PC-9 (cell line): ENCODE measurements at regions not wholly inside any gene's neighbourhood (a gene's known extent, or its start where the extent isn't known, plus 50 kb on each side); places are given as distances from the start of the nearest gene placed in this dataset.

ENCODE experiments used
- BruUV-seq: library from RNA; stranded (reverse); fragments of 400-500 nt; replicated peaks from 2 replicates; lab custom pipeline; 2021; lab: Mats Ljungman, UMichigan
- CTCF ChIA-PET: fragments of 300-600 bp; sonication (Branson Sonifier 250); formaldehyde crosslinking; loops from one replicate; lab custom pipeline; 2022; ENCODE audit warnings: antibody characterized with exemption; lab: Charles Lee
- POLR2A ChIA-PET: fragments of 300-600 bp; sonication (Branson Sonifier 250); formaldehyde crosslinking; loops from one replicate; lab custom pipeline; 2022; ENCODE audit warnings: antibody characterized with exemption; ENCODE audit not compliant: unreplicated experiment; lab: Charles Lee
- DNase-seq, 2 experiments: peaks; one replicate each; pipeline versions ENCODE4 v3.0.0 to v3.0.0-alpha.2; 2015 to 2022; ENCODE audit warnings: mixed read lengths in 1 of 2
- H2AFZ ChIP-seq: fragments of 200-600 bp; sonication (generic); 2 replicates; pipeline ENCODE4 v1.8.1; 2017; ENCODE audit warnings: antibody characterized with exemption
- H3F3A ChIP-seq: fragments of 200-600 bp; sonication (generic); 2 replicates; pipeline ENCODE4 v1.8.1; 2017; ENCODE audit warnings: antibody characterized with exemption, mild to moderate bottlenecking, low read depth; ENCODE audit not compliant: insufficient read depth
- H3K27ac ChIP-seq: fragments of 200-600 bp; sonication (generic); 2 replicates; pipeline ENCODE4 v1.6.1; 2016; ENCODE audit warnings: mixed run types
- H3K27me3 ChIP-seq: fragments of 200-600 bp; sonication (generic); 2 replicates; pipeline ENCODE4 v1.6.1; 2016; ENCODE audit warnings: low read depth, mixed run types; ENCODE audit not compliant: insufficient read depth
- H3K36me3 ChIP-seq: fragments of 200-600 bp; sonication (generic); 2 replicates; pipeline ENCODE4 v1.6.1; 2016; ENCODE audit warnings: low read depth, mixed run types
- H3K4me1 ChIP-seq: fragments of 200-600 bp; sonication (generic); replicated peaks from 2 replicates; pipeline ENCODE4 v1.6.1; 2016; ENCODE audit warnings: mixed run types; ENCODE audit not compliant: insufficient read depth
- H3K4me2 ChIP-seq: fragments of 200-600 bp; sonication (generic); 2 replicates; pipeline ENCODE4 v1.6.1; 2017; ENCODE audit warnings: mixed run types
- H3K4me3 ChIP-seq: fragments of 200-600 bp; sonication (generic); 2 replicates; pipeline ENCODE4 v1.6.1; 2016; ENCODE audit warnings: mixed run types
- H3K79me2 ChIP-seq: fragments of 200-600 bp; sonication (generic); 2 replicates; pipeline ENCODE4 v1.6.1; 2017; ENCODE audit warnings: low read depth, mixed run types
- H3K9me2 ChIP-seq: fragments of 200-600 bp; sonication (generic); 2 replicates; pipeline ENCODE4 v1.8.1; 2017; ENCODE audit warnings: mild to moderate bottlenecking; ENCODE audit not compliant: insufficient read depth
- H3K9me3 ChIP-seq: fragments of 200-600 bp; sonication (generic); 2 replicates; pipeline ENCODE4 v1.8.1; 2016; ENCODE audit warnings: low read depth; ENCODE audit not compliant: insufficient read depth
- H4K20me1 ChIP-seq: fragments of 200-600 bp; sonication (generic); 2 replicates; pipeline ENCODE4 v1.8.1; 2017; ENCODE audit not compliant: insufficient read depth
- CTCF ChIP-seq: fragments of 200-600 bp; sonication (generic); conservative IDR thresholded peaks from 2 replicates; pipeline ENCODE4 v1.6.1; 2017; ENCODE audit warnings: mixed run types, antibody characterized with exemption, mild to moderate bottlenecking, moderate library complexity
- EZH2 ChIP-seq: fragments of 200-600 bp; sonication (generic); IDR thresholded peaks from 2 replicates; pipeline ENCODE4 v1.8.0; 2017; ENCODE audit warnings: antibody characterized with exemption, low read depth
- intact Hi-C: fragments of 100-400 bp; cut with micrococcal nuclease; formaldehyde crosslinking; loops from one replicate; pipeline ENCODE4 v1.10.0; 2022; ENCODE audit not compliant: unreplicated experiment

- no peak for DNase-seq
- CTCF ChIA-PET: interaction anchor here (0.6 kb wide), 1 partner anchor 144 kb away, joined by 5 read pairs; no protein-coding TSS in a partner anchor
- intact Hi-C loops: no loop called here
- no peak overlapping the region for H3K4me3 ChIP-seq
- no peaks in the 10 kb centered on the region for H3F3A ChIP-seq
- H3K9me2 ChIP-seq: no peaks in the 10 kb centered on the region
- BruUV-seq: no TSS peak
- no peaks in the 10 kb centered on the region for H3K4me1 ChIP-seq
- no peak overlapping the region for H3K27ac ChIP-seq
- POLR2A ChIA-PET: no interaction called here
- no peaks in the 10 kb centered on the region for H4K20me1 ChIP-seq
- no peak overlapping the region for H3K4me2 ChIP-seq
- peaks cover 36% of the 10 kb centered on the region for H3K27me3 ChIP-seq
- H3K9me3 ChIP-seq: no peaks in the 10 kb centered on the region
- H3K36me3 ChIP-seq: no peaks in the 10 kb centered on the region
- no peaks in the 10 kb centered on the region for H3K79me2 ChIP-seq
- TF ChIP-seq EZH2: no peak
- TF ChIP-seq CTCF: no peak
- H2AFZ ChIP-seq: no peak overlapping the region
Measured at GRCh38 chr11:32015427-32015826, 75.4 kb upstream of the RCN1 start.

GRCh38 chr11:32013603-32014002, 77.3 kb upstream of the RCN1 start:
- Histone ChIP-seq H3K9me3 (no peaks in the 10 kb centered on the region), H3K9me2 (no peaks in the 10 kb centered on the region), H4K20me1 (no peaks in the 10 kb centered on the region), H3K36me3 (no peaks in the 10 kb centered on the region), H3K4me2 (no peak overlapping the region), H3K4me3 (no peak overlapping the region), H3K27ac (no peak overlapping the region), H3K4me1 (no peaks in the 10 kb centered on the region), H3K27me3 (peaks cover 50% of the 10 kb centered on the region), H3F3A (no peaks in the 10 kb centered on the region), H2AFZ (no peak overlapping the region), H3K79me2 (no peaks in the 10 kb centered on the region)
- TF ChIP-seq EZH2: no peak
- TF ChIP-seq CTCF: no peak
- ChIA-PET CTCF (no interaction called here), POLR2A (no interaction called here)
- intact Hi-C loops: no loop called here
- DNase-seq: no peak
- no TSS peak for BruUV-seq

GRCh38 chr11:32012049-32012448, 78.8 kb upstream of the RCN1 start:
- H3F3A ChIP-seq: no peaks in the 10 kb centered on the region
- TF ChIP-seq CTCF (no peak), EZH2 (no peak)
- H3K4me1 ChIP-seq: no peaks in the 10 kb centered on the region
- H3K36me3 ChIP-seq: no peaks in the 10 kb centered on the region
- DNase-seq: no peak
- H3K4me2 ChIP-seq: no peak overlapping the region
- CTCF ChIA-PET: no interaction called here
- peaks cover 52% of the 10 kb centered on the region for H3K27me3 ChIP-seq
- no peaks in the 10 kb centered on the region for H4K20me1 ChIP-seq
- no peaks in the 10 kb centered on the region for H3K9me3 ChIP-seq
- intact Hi-C loops: no loop called here
- POLR2A ChIA-PET: interaction anchor here (0.7 kb wide), 1 partner anchor 52 kb away, joined by 4 read pairs; no protein-coding TSS in a partner anchor
- H3K9me2 ChIP-seq: no peaks in the 10 kb centered on the region
- H3K4me3 ChIP-seq: no peak overlapping the region
- BruUV-seq: no TSS peak
- no peak overlapping the region for H2AFZ ChIP-seq
- H3K27ac ChIP-seq: no peak overlapping the region
- no peaks in the 10 kb centered on the region for H3K79me2 ChIP-seq
